HG03342 (cell line): ENCODE measurements at regions not wholly inside any gene's neighbourhood (a gene's known extent, or its start where the extent isn't known, plus 50 kb on each side); places are given as distances from the start of the nearest gene placed in this dataset.

Experiments used
- ATAC-seq: cut with Tn5 transposase; IDR thresholded peaks from one replicate; pipeline ENCODE4 v1.9.1; 2021; ENCODE audit warnings: mild to moderate bottlenecking, moderate library complexity; ENCODE audit not compliant: unreplicated experiment

DNA sequence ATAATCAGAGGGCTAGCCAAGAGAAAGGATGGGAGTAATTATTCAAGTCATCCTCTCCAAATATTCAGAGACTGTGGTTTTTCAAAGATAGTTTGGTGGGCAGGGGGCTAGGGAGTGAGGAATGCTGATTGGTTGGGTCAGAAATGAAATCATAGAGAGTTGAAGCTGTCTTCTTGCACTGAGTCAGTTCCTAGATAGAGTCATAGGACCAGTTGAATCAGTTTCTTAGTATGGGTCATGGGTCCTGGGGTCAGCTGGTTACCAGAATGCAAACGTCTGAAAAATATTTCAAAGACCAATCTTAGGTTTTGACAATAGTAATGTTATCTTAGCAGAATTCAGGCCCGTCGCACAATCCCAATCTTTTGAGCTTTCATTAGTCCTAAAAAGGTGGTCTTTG lies 171.4 kb upstream of the SPATS2L start:
- no peak for ATAC-seq

GRCh38 chr2:200136655-200137054 lies 169.8 kb upstream of the SPATS2L start:
- no peak for ATAC-seq

GRCh38 chr2:200137271-200137670 lies 169.2 kb upstream of the SPATS2L start:
- ATAC-seq: no peak

DNA sequence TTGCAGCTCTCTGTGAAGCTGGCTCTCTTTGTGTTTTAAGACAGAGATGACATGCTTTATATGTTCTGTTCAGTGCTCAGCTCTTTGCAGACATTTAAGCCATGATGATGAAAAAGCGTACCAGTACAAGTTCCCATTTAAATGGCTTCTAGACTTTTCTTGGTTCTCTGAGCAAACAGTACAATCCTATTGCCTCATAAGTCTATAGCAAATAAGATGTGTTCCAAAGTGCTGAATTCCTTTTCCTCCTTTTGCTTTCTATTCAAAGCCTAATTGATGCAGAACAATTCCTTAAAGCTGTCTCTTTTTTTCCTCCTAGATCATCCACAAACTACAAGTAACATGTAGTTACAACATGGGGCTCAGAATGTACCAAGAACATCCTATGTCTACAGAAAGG lies 168.8 kb upstream of the SPATS2L start:
- ATAC-seq: no peak

- no peak for ATAC-seq
These were observed 167.9 kb upstream of the SPATS2L start for GRCh38 chr2:200138391-200139124.

GRCh38 chr2:200144571-200144970 lies 161.9 kb upstream of the SPATS2L start:
- ATAC-seq: no peak

DNA sequence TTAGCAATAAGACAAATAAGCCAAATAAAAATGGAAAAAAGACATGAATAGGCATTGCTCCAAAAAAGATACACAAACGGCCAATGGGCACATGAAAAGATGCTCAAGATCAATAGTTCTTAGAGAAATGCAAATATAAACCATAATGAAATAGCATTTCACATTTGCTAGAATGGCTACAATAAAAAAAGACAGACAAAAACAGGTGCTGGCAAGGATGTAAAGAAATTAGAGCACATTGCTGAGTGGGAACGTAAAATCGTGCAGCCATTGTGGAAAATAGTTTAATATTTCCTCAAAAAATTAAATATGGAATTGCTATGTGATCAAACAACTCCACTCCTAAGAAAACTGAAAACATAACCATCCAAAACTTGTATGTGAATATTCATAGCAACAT lies 160.0 kb upstream of the SPATS2L start:
- no peak for ATAC-seq

GRCh38 chr2:200147371-200147770 lies 159.1 kb upstream of the SPATS2L start:
- ATAC-seq: no peak

DNA sequence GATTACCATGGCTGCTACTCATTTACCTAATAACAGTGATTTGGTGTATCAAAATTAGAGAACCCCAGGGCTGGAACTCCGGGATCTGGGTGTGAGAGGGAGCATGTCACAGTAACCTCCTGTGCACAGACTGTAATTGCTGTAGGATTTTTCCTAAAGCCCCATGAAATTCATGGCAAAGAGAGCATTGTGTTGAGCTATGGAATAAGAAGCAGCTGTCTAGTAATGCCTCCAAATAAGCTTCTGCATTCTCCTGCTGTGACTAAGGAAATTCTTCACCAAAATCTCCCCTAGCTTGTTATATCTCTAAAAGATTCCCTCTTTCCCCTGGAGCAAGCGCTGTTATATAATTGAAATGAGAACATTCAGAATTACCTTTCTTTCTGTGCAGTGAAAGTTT lies 158.1 kb upstream of the SPATS2L start:
- ATAC-seq: no peak

DNA sequence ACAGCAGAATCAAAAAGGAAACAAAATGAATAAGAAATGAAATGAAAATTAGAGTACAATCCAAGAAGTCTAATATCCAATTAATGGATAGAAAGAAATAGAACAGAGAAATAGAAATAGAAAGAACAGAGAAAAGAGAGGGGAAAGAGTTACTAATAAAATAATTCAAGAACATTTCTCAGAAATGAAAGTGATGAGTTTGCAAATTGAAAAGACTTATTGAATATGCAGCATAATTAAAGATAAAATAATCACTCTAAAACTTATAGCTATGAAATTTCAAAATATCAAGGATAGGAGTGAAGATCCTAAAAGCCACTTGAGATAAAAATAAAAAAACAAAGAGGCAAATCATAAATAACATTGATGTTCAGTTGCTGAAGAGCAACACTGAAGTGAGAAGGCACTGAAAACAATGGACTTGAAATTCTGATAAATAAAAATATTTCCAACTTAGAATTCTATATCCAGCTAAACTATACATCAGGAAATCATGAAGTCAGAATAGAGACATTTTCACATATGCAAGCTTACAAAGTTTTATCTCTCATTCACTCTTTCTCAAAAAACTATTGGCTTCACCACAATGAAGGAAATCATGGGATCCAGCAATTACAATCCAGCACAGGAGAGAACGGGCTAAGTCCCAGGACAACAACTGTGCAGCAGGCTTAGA lies 155.9 kb upstream of the SPATS2L start:
- ATAC-seq: no peak

- no peak for ATAC-seq
These were observed 150.8 kb upstream of the SPATS2L start for GRCh38 chr2:200155652-200156051.

DNA sequence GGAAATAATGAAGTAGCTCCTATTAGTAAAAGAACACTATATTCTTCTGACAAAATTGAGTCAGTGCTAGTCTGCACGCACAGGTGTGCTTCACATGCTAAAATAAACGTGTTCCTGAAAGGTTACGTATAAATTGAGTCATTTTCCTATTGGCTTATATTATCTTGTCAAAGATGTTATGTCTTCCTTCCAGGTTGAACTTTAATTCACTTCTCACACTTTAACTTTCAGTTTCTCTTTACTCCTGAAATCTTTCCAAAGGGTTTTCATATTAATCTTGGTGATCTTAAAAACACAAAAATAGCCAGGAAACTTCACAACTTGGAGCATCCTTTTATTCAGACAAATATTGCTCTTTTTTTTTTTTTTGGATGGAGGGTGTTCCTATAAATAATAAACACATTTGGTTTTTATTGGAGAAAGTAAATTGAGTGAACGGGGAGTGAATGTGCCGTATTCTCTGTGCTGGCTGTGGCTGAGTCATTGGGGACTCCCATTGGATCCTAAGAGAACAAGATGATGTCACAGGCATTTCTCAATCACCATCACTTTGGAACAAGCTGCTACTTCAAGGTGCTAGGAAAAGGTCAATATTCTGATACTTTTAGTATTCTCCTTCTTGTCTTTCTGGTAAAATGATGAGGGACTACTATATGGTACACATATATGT lies 150.2 kb upstream of the SPATS2L start:
- ATAC-seq: no peak

- ATAC-seq: no peak
These were observed 147.7 kb upstream of the SPATS2L start for GRCh38 chr2:200158647-200159356.

DNA sequence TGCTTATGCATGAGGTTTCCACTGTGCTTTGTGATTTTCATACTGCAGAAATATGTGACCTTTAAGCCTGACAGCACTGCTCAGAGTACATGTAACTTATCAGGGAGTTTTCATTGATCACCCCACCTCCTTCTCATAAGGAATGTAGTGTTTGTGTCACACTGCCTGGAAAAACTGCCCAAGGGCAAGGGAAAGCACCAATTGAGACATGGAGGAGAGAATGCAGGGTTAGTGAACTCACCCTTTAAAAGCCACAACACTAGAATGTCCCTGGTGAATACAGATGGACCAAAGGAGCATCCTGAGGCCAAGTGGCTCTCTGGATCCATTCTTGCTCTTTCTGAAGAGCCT lies 147.2 kb upstream of the SPATS2L start:
- no peak for ATAC-seq

- no peak for ATAC-seq
These were observed 146.4 kb upstream of the SPATS2L start for GRCh38 chr2:200159829-200160781.

DNA sequence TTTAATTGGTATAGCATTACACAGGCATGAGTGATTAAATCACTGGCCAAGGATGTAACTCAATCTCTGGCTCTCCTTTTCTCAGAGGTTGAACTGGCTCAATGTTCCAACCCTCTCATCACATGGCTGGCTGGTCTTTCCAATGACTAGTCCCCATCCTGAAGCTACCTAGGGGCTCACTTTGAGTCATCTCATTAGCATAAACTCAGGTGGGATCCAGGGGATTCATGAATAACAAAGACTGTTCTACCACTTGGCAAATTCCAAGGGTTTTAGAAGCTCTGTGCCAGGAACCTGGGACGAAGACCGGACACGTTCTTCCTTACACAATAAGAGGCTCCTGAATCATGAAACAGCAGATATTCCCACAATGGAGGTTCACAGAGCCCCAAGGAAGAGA lies 145.0 kb upstream of the SPATS2L start:
- no peak for ATAC-seq

GRCh38 chr2:200165687-200166086 lies 140.8 kb upstream of the SPATS2L start:
- ATAC-seq: no peak

- ATAC-seq: no peak
These were observed 137.6 kb upstream of the SPATS2L start for GRCh38 chr2:200168641-200169555.

DNA sequence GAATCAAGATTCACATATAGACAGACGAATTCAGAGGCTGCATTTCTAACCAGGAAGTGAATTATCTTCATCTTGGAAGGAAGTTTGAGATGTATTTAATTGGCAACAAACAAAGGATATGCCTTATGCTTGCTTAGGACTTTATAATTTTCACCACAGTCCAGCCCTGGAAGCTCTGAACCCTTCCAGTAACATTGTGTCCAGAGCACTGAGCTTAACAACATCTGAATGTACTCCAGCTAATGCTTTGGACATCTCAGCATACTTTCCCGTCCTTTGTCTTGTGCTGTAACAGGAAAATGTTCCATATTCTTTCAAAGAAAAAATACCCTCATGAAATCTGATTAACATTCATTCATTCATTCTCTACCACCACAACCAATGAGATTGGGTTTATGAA lies 136.3 kb upstream of the SPATS2L start:
- no peak for ATAC-seq
